Nephron progenitor cell (in vitro differentiated cells): ENCODE measurements at regions not wholly inside any gene's neighbourhood (a gene's known extent, or its start where the extent isn't known, plus 50 kb on each side); places are given as distances from the start of the nearest gene placed in this dataset.

Experiments
- DNase-seq: peaks from one replicate; pipeline ENCODE4 v3.0.0; 2021
- H3K27ac Mint-ChIP-seq: 2 replicates; pipeline ENCODE4 v1.8.0; 2021; ENCODE audit warnings: mild to moderate bottlenecking, moderate library complexity, mixed read lengths
- H3K27me3 Mint-ChIP-seq: 2 replicates; pipeline ENCODE4 v1.8.0; 2021; ENCODE audit warnings: mild to moderate bottlenecking, low read depth, mixed read lengths; ENCODE audit not compliant: poor library complexity
- H3K36me3 Mint-ChIP-seq: 2 replicates; pipeline ENCODE4 v1.8.0; 2021; ENCODE audit warnings: low read depth, mixed read lengths
- H3K4me1 Mint-ChIP-seq: 2 replicates; pipeline ENCODE4 v1.8.0; 2021; ENCODE audit warnings: mixed read lengths
- H3K4me3 Mint-ChIP-seq: 2 replicates; pipeline ENCODE4 v1.8.0; 2021; ENCODE audit warnings: mild to moderate bottlenecking, moderate library complexity, mixed read lengths
- H3K9me3 Mint-ChIP-seq: 2 replicates; pipeline ENCODE4 v1.8.0; 2021; ENCODE audit warnings: mild to moderate bottlenecking, moderate library complexity, mixed read lengths
- CTCF ChIP-seq: fragments of 200-600 bp; sonication (generic); IDR thresholded peaks from 2 replicates; pipeline ENCODE4 v1.5.0; 2021; ENCODE audit warnings: antibody characterized with exemption

GRCh38 chr20:22711971-22712755, 127.8 kb upstream of the FOXA2 start:
- Mint-ChIP-seq H3K27ac (peak overlapping the region; percentile 47), H3K27me3 (no peaks in the 10 kb centered on the region), H3K9me3 (peaks cover 25% of the 10 kb centered on the region), H3K4me1 (peaks cover 19% of the 10 kb centered on the region), H3K4me3 (no peak overlapping the region), H3K36me3 (peaks cover 7% of the 10 kb centered on the region)
- TF ChIP-seq CTCF: no peak
- DNase-seq: no peak

- H3K4me1 Mint-ChIP-seq: peaks cover 28% of the 10 kb centered on the region
- H3K27me3 Mint-ChIP-seq: peaks cover 6% of the 10 kb centered on the region
- TF ChIP-seq CTCF: no peak
- peaks cover 7% of the 10 kb centered on the region for H3K36me3 Mint-ChIP-seq
- no peak overlapping the region for H3K27ac Mint-ChIP-seq
- no peak overlapping the region for H3K4me3 Mint-ChIP-seq
- DNase-seq: no peak
- peaks cover 24% of the 10 kb centered on the region for H3K9me3 Mint-ChIP-seq
These were observed 132.5 kb upstream of the FOXA2 start for GRCh38 chr20:22716821-22717351.

- H3K36me3 Mint-ChIP-seq: peaks cover 7% of the 10 kb centered on the region
- no peak overlapping the region for H3K27ac Mint-ChIP-seq
- H3K4me3 Mint-ChIP-seq: no peak overlapping the region
- H3K4me1 Mint-ChIP-seq: peaks cover 27% of the 10 kb centered on the region
- peaks cover 6% of the 10 kb centered on the region for H3K27me3 Mint-ChIP-seq
- DNase-seq: no peak
- no peak for TF ChIP-seq CTCF
- H3K9me3 Mint-ChIP-seq: peaks cover 20% of the 10 kb centered on the region
These were observed 133.1 kb upstream of the FOXA2 start for GRCh38 chr20:22717466-22717865.

GRCh38 chr20:22719167-22719591, 134.8 kb upstream of the FOXA2 start:
- peaks cover 6% of the 10 kb centered on the region for H3K27me3 Mint-ChIP-seq
- peaks cover 5% of the 10 kb centered on the region for H3K36me3 Mint-ChIP-seq
- no peak for DNase-seq
- H3K4me3 Mint-ChIP-seq: no peak overlapping the region
- H3K9me3 Mint-ChIP-seq: peaks cover 7% of the 10 kb centered on the region
- no peak for TF ChIP-seq CTCF
- peaks cover 27% of the 10 kb centered on the region for H3K4me1 Mint-ChIP-seq
- no peak overlapping the region for H3K27ac Mint-ChIP-seq

GRCh38 chr20:22720206-22720605, 135.8 kb upstream of the FOXA2 start:
- Mint-ChIP-seq H3K4me3 (no peak overlapping the region), H3K27ac (no peak overlapping the region), H3K4me1 (peaks cover 27% of the 10 kb centered on the region), H3K27me3 (peaks cover 6% of the 10 kb centered on the region), H3K9me3 (no peaks in the 10 kb centered on the region), H3K36me3 (no peaks in the 10 kb centered on the region)
- no peak for DNase-seq
- no peak for TF ChIP-seq CTCF

GRCh38 chr20:22722811-22723210, 138.4 kb upstream of the FOXA2 start:
- no peak for TF ChIP-seq CTCF
- no peak for DNase-seq
- peaks cover 6% of the 10 kb centered on the region for H3K27me3 Mint-ChIP-seq
- peaks cover 21% of the 10 kb centered on the region for H3K4me1 Mint-ChIP-seq
- H3K4me3 Mint-ChIP-seq: no peak overlapping the region
- no peak overlapping the region for H3K27ac Mint-ChIP-seq
- H3K36me3 Mint-ChIP-seq: no peaks in the 10 kb centered on the region
- H3K9me3 Mint-ChIP-seq: no peaks in the 10 kb centered on the region
